Nephron progenitor cell (in vitro differentiated cells): ENCODE measurements at regions not wholly inside any gene's neighbourhood (a gene's known extent, or its start where the extent isn't known, plus 50 kb on each side); places are given as distances from the start of the nearest gene placed in this dataset.
A peak's percentile ranks its signal among the peaks of the same experiment; 100 is the strongest.
"Not testable (repeated sequence)": the region's sequence is repeated elsewhere in the genome, so short reads cannot be mapped to it uniquely, and the experiment has no call there.

Source experiments
- DNase-seq: peaks from one replicate; pipeline ENCODE4 v3.0.0; 2021
- H3K27ac Mint-ChIP-seq: 2 replicates; pipeline ENCODE4 v1.8.0; 2021; ENCODE audit warnings: mild to moderate bottlenecking, moderate library complexity, mixed read lengths
- H3K27me3 Mint-ChIP-seq: 2 replicates; pipeline ENCODE4 v1.8.0; 2021; ENCODE audit warnings: mild to moderate bottlenecking, low read depth, mixed read lengths; ENCODE audit not compliant: poor library complexity
- H3K36me3 Mint-ChIP-seq: 2 replicates; pipeline ENCODE4 v1.8.0; 2021; ENCODE audit warnings: low read depth, mixed read lengths
- H3K4me1 Mint-ChIP-seq: 2 replicates; pipeline ENCODE4 v1.8.0; 2021; ENCODE audit warnings: mixed read lengths
- H3K4me3 Mint-ChIP-seq: 2 replicates; pipeline ENCODE4 v1.8.0; 2021; ENCODE audit warnings: mild to moderate bottlenecking, moderate library complexity, mixed read lengths
- H3K9me3 Mint-ChIP-seq: 2 replicates; pipeline ENCODE4 v1.8.0; 2021; ENCODE audit warnings: mild to moderate bottlenecking, moderate library complexity, mixed read lengths
- TF ChIP-seq, protein P1 (sequence below): fragments of 200-600 bp; sonication (generic); IDR thresholded peaks from 2 replicates; pipeline ENCODE4 v1.5.0; 2021; ENCODE audit warnings: antibody characterized with exemption

DNA sequence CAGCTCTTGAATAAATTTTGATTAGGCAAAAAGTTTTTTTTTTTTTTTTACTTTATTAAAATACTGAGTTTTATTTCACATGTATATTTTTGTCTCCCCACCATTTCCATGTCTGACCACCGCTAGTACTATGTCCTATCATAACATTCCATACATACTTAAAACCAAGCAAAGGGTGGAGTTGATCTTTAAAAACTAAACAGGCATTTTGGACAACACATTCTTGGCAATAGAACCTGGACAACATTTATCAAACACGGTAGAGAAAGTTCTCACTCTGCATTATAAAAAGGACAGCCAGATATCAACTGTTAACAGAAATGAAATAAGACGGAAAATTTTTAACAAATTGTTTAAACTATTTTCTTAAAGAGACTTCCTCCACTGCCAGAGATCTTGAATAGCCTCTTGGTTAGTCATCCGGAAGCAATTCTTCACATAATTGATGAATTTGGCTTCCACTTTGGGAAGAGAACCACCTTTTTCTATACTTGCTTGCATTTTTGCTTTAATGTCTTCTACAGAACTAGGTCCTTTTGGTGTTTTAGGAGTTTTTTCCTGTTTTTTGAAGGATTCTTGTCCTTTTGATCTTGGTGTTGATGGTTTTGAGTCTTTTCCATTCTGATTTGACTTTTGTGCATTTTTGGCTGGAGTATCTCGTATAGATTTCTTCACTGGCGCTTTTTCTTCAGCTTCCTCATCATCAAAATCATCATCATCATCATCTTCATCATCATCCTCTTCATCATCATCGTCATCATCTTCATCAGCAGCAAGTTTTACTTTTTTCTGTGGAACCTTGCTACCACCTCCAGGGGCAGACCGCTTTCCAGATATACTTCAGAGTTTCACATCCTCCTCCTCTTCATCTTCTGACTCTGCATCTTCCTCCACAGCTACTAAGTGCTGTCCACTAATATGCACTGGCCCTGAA, 58.7 kb downstream of the POU5F2 start:
- peaks cover 23% of the 10 kb centered on the region for H3K36me3 Mint-ChIP-seq
- H3K27me3 Mint-ChIP-seq, DNase-seq, H3K4me3 Mint-ChIP-seq, H3K27ac Mint-ChIP-seq: not testable (repeated sequence)
- H3K4me1 Mint-ChIP-seq = peaks cover 57% of the 10 kb centered on the region
- H3K9me3 Mint-ChIP-seq = peaks cover 26% of the 10 kb centered on the region

GRCh38 chr5:93681432-93681831, 60.0 kb downstream of the POU5F2 start:
- no peaks in the 10 kb centered on the region for H3K27me3 Mint-ChIP-seq
- H3K9me3 Mint-ChIP-seq = peaks cover 16% of the 10 kb centered on the region
- TF ChIP-seq, protein P1, sequence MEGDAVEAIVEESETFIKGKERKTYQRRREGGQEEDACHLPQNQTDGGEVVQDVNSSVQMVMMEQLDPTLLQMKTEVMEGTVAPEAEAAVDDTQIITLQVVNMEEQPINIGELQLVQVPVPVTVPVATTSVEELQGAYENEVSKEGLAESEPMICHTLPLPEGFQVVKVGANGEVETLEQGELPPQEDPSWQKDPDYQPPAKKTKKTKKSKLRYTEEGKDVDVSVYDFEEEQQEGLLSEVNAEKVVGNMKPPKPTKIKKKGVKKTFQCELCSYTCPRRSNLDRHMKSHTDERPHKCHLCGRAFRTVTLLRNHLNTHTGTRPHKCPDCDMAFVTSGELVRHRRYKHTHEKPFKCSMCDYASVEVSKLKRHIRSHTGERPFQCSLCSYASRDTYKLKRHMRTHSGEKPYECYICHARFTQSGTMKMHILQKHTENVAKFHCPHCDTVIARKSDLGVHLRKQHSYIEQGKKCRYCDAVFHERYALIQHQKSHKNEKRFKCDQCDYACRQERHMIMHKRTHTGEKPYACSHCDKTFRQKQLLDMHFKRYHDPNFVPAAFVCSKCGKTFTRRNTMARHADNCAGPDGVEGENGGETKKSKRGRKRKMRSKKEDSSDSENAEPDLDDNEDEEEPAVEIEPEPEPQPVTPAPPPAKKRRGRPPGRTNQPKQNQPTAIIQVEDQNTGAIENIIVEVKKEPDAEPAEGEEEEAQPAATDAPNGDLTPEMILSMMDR = peak; percentile 53
- H3K4me3 Mint-ChIP-seq = peak overlapping the region; percentile 33
- no peak for DNase-seq
- H3K36me3 Mint-ChIP-seq = peaks cover 17% of the 10 kb centered on the region
- peaks cover 68% of the 10 kb centered on the region for H3K4me1 Mint-ChIP-seq
- peak overlapping the region; percentile 98 for H3K27ac Mint-ChIP-seq

GRCh38 chr5:93677359-93677891, 64.0 kb downstream of the POU5F2 start:
- H3K27ac Mint-ChIP-seq = peak overlapping the region; percentile 80
- TF ChIP-seq, protein P1 = no peak
- peaks cover 2% of the 10 kb centered on the region for H3K9me3 Mint-ChIP-seq
- H3K4me1 Mint-ChIP-seq = peaks cover 83% of the 10 kb centered on the region
- peak overlapping the region; percentile 47 for H3K4me3 Mint-ChIP-seq
- peaks cover 3% of the 10 kb centered on the region for H3K36me3 Mint-ChIP-seq
- peak; percentile 68 for DNase-seq
- H3K27me3 Mint-ChIP-seq = peaks cover 3% of the 10 kb centered on the region

- Mint-ChIP-seq H3K4me3 (peak overlapping the region; percentile 47), H3K9me3 (no peaks in the 10 kb centered on the region), H3K27me3 (peaks cover 3% of the 10 kb centered on the region), H3K4me1 (peaks cover 81% of the 10 kb centered on the region), H3K27ac (peak overlapping the region; percentile 80), H3K36me3 (no peaks in the 10 kb centered on the region)
- TF ChIP-seq, protein P1 = no peak
- DNase-seq = peak; percentile 16
These were observed 64.7 kb downstream of the POU5F2 start for GRCh38 chr5:93676704-93677103.

DNA sequence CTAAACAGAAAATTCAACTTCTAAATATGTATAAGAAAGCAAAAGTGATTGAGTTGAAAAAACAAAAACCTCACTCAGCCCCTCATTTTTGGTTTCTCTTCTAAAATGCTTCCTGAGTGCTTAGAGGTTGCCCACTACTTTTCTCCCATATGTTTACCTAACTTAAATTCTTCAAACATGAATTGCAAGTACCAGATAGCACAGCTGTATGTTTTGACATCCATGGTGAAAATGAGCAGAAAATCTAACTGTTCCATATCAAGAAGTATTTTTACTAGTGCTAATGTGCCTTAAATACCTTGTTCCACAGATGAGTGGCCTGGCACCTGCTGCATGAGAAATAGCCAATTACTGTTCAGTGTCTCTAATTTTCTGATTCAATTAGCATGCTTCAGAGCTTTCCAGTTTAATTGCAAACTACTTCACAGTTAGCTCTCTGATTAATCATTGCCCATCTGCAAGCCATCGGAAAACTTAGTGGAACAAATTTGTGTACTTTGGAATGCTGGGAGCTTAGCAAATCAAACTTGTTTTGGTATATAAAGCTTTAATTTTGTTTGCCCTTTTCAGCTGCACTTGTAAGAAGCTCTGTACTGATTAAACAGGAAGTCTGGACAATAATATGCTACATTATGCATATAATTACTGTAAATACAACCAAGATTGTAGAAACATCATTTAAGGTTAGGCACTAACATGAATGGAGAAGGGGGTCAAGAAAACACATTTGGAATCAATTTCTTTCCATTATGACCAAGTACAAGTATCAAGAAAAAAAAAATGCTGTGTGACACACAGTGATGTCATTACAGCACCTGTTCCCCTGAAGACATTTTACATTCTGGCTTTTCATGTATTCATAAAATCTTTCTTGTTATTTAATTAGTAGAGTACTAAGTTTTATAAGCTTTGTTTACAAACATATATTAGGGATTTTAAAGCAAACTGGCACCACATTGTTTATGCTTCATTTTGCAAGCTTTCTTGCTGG, 65.6 kb downstream of the POU5F2 start:
- Mint-ChIP-seq H3K4me1 (peaks cover 74% of the 10 kb centered on the region), H3K27ac (peak overlapping the region; percentile 80), H3K27me3 (peaks cover 3% of the 10 kb centered on the region), H3K36me3 (no peaks in the 10 kb centered on the region), H3K9me3 (no peaks in the 10 kb centered on the region), H3K4me3 (no peak overlapping the region)
- no peak for DNase-seq
- TF ChIP-seq, protein P1 = no peak
